C4-2B (cell line): ENCODE measurements at regions not wholly inside any gene's neighbourhood (a gene's known extent, or its start where the extent isn't known, plus 50 kb on each side); places are given as distances from the start of the nearest gene placed in this dataset.
A peak's percentile ranks its signal among the peaks of the same experiment; 100 is the strongest.

Experiments
- H3K27ac ChIP-seq: fragments of 450-650 bp; 2 replicates; pipeline ENCODE4 v1.5.1; 2017
- CTCF ChIP-seq: fragments of 450-650 bp; conservative IDR thresholded peaks from 2 replicates; pipeline ENCODE4 v1.5.1; 2017; ENCODE audit warnings: mild to moderate bottlenecking
- ZFX ChIP-seq: fragments of 450-650 bp; IDR thresholded peaks from 2 replicates; pipeline ENCODE4 v1.6.1; 2017

- no peak for TF ChIP-seq ZFX
- no peak; the same call in 1 of the 2 replicates for TF ChIP-seq CTCF
Measured at GRCh38 chr4:19803406-19803805, 448.3 kb upstream of the SLIT2 start.

GRCh38 chr4:19793831-19794230 lies 457.9 kb upstream of the SLIT2 start:
- no peak for TF ChIP-seq CTCF
- TF ChIP-seq ZFX, result no peak
- no peak overlapping the region for H3K27ac ChIP-seq

More at GRCh38 chr4:19803406-19803805, 448.3 kb upstream of the SLIT2 start:
- H3K27ac ChIP-seq, result no peak overlapping the region

GRCh38 chr4:19791422-19792123 lies 460.1 kb upstream of the SLIT2 start:
- TF ChIP-seq CTCF (peak; percentile 27), ZFX (no peak)
- no peak overlapping the region for H3K27ac ChIP-seq

- H3K27ac ChIP-seq, result no peak overlapping the region
- no peak for TF ChIP-seq ZFX
- TF ChIP-seq CTCF, result no peak
Measured at GRCh38 chr4:19786616-19787015, 465.1 kb upstream of the SLIT2 start.

GRCh38 chr4:19783667-19784223 lies 468.0 kb upstream of the SLIT2 start:
- no peak overlapping the region for H3K27ac ChIP-seq
- TF ChIP-seq ZFX (no peak), CTCF (no peak)

- TF ChIP-seq CTCF, result no peak
- TF ChIP-seq ZFX, result no peak
- no peak overlapping the region for H3K27ac ChIP-seq
Measured at GRCh38 chr4:19780871-19781270, 470.8 kb upstream of the SLIT2 start.

GRCh38 chr4:19776929-19777328 lies 474.8 kb upstream of the SLIT2 start:
- no peak overlapping the region for H3K27ac ChIP-seq
- no peak for TF ChIP-seq CTCF
